Activated CD4-positive, alpha-beta memory T cell treated with anti-CD3 and anti-CD28 coated beads for 36 hours (primary cell): ENCODE measurements at regions not wholly inside any gene's neighbourhood (a gene's known extent, or its start where the extent isn't known, plus 50 kb on each side); places are given as distances from the start of the nearest gene placed in this dataset.

Experiments
- CTCF ChIA-PET: fragments of 350-600 bp; sonication (Branson Sonifier 250); formaldehyde crosslinking; loops from one replicate; lab custom pipeline; 2021; ENCODE audit warnings: antibody characterized with exemption, inconsistent platforms; lab: Charles Lee
- POLR2A ChIA-PET: fragments of 350-600 bp; sonication (Branson Sonifier 250); formaldehyde crosslinking; loops from one replicate; lab custom pipeline; 2021; ENCODE audit warnings: antibody characterized with exemption; lab: Charles Lee
- DNase-seq: peaks from one replicate; pipeline ENCODE4 v3.0.0-alpha.2; 2020
- H3K27ac Mint-ChIP-seq: one replicate; pipeline ENCODE4 v1.8.0; 2021; ENCODE audit warnings: mixed read lengths
- H3K27me3 Mint-ChIP-seq: one replicate; pipeline ENCODE4 v1.8.0; 2021; ENCODE audit warnings: mixed read lengths
- H3K36me3 Mint-ChIP-seq: one replicate; pipeline ENCODE4 v1.8.0; 2021; ENCODE audit warnings: mixed read lengths
- H3K4me1 Mint-ChIP-seq: one replicate; pipeline ENCODE4 v1.8.0; 2021; ENCODE audit warnings: low read depth, mixed read lengths
- H3K4me3 Mint-ChIP-seq: one replicate; pipeline ENCODE4 v1.8.0; 2021; ENCODE audit warnings: mild to moderate bottlenecking, mixed read lengths
- H3K9me3 Mint-ChIP-seq: one replicate; pipeline ENCODE4 v1.8.0; 2021; ENCODE audit warnings: mixed read lengths
- intact Hi-C: fragments of 100-400 bp; cut with micrococcal nuclease; formaldehyde crosslinking; loops from one replicate; pipeline ENCODE4 v1.15.1; 2023

- no peaks in the 10 kb centered on the region for H3K9me3 Mint-ChIP-seq
- intact Hi-C loops, result no loop called here
- no peaks in the 10 kb centered on the region for H3K27me3 Mint-ChIP-seq
- no peaks in the 10 kb centered on the region for H3K36me3 Mint-ChIP-seq
- CTCF ChIA-PET, result no interaction called here
- H3K4me3 Mint-ChIP-seq, result no peak overlapping the region
- DNase-seq, result no peak
- no peaks in the 10 kb centered on the region for H3K4me1 Mint-ChIP-seq
- no peak overlapping the region for H3K27ac Mint-ChIP-seq
- POLR2A ChIA-PET, result no interaction called here
Observed at GRCh38 chr10:128816726-128817125, 650.3 kb upstream of the MGMT start.

- Mint-ChIP-seq H3K4me3 (no peak overlapping the region), H3K27ac (no peak overlapping the region), H3K36me3 (no peaks in the 10 kb centered on the region), H3K27me3 (no peaks in the 10 kb centered on the region), H3K4me1 (no peaks in the 10 kb centered on the region), H3K9me3 (no peaks in the 10 kb centered on the region)
- ChIA-PET CTCF (no interaction called here), POLR2A (no interaction called here)
- intact Hi-C loops, result no loop called here
- no peak for DNase-seq
Observed at GRCh38 chr10:128817636-128818035, 649.4 kb upstream of the MGMT start.

DNA sequence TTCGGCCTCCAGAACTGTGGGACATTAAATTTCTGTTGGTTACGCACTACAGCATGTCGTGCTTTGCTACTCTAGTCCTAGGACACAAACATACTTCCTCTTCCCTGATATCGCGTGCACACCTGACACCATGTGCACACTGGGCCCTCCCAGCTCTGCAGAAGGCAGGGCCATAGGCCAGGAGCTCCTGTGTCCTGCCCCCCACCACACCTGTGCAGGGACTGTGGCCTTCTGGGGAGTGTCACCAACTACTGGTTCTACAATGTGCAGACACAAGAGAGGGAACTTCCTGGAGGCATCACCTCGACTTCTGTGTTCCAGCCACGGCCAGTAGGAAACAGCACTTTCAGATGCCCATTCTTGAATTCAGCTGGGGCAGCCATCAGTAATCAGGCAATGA, 646.4 kb upstream of the MGMT start:
- Mint-ChIP-seq H3K9me3 (no peaks in the 10 kb centered on the region), H3K4me1 (no peaks in the 10 kb centered on the region), H3K4me3 (no peak overlapping the region), H3K36me3 (no peaks in the 10 kb centered on the region), H3K27me3 (no peaks in the 10 kb centered on the region), H3K27ac (no peak overlapping the region)
- ChIA-PET POLR2A (no interaction called here), CTCF (no interaction called here)
- intact Hi-C loops, result no loop called here
- DNase-seq, result no peak

- ChIA-PET CTCF (no interaction called here), POLR2A (no interaction called here)
- H3K4me3 Mint-ChIP-seq, result no peak overlapping the region
- no peaks in the 10 kb centered on the region for H3K27me3 Mint-ChIP-seq
- no peaks in the 10 kb centered on the region for H3K36me3 Mint-ChIP-seq
- DNase-seq, result no peak
- no peaks in the 10 kb centered on the region for H3K9me3 Mint-ChIP-seq
- intact Hi-C loops, result no loop called here
- H3K27ac Mint-ChIP-seq, result no peak overlapping the region
- H3K4me1 Mint-ChIP-seq, result no peaks in the 10 kb centered on the region
Observed at GRCh38 chr10:128823201-128823600, 643.8 kb upstream of the MGMT start.

- intact Hi-C loops, result no loop called here
Observed at GRCh38 chr10:128825626-128826025, 641.4 kb upstream of the MGMT start.

DNA sequence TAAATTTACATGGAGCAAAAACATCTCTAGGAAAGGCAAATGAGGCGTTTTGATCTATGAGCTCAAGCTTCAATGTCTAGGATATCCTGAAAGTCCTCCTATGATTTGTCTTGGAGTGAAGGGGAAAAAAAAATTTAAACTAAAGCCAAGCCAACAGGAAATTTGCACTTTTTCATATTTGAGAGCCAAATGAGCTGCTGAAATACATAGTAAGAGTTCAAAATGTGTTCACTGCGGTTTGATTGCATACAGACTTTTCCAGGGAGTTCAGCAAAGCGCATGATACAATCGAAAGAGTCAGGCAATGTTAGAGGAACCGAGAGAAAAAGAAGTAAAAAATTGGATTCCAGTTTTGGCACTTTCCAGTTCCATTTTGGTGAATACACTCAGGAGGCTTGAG, 633.4 kb upstream of the MGMT start:
- ChIA-PET CTCF (no interaction called here), POLR2A (no interaction called here)
- DNase-seq, result no peak
- Mint-ChIP-seq H3K4me1 (no peaks in the 10 kb centered on the region), H3K9me3 (no peaks in the 10 kb centered on the region), H3K36me3 (no peaks in the 10 kb centered on the region), H3K27ac (no peak overlapping the region), H3K4me3 (no peak overlapping the region), H3K27me3 (no peaks in the 10 kb centered on the region)
- intact Hi-C loops, result no loop called here

More at GRCh38 chr10:128825626-128826025, 641.4 kb upstream of the MGMT start:
- Mint-ChIP-seq H3K27ac (no peak overlapping the region), H3K27me3 (no peaks in the 10 kb centered on the region), H3K4me1 (no peaks in the 10 kb centered on the region), H3K9me3 (no peaks in the 10 kb centered on the region), H3K4me3 (no peak overlapping the region), H3K36me3 (no peaks in the 10 kb centered on the region)
- POLR2A ChIA-PET, result no interaction called here
- no peak for DNase-seq
- CTCF ChIA-PET, result no interaction called here

DNA sequence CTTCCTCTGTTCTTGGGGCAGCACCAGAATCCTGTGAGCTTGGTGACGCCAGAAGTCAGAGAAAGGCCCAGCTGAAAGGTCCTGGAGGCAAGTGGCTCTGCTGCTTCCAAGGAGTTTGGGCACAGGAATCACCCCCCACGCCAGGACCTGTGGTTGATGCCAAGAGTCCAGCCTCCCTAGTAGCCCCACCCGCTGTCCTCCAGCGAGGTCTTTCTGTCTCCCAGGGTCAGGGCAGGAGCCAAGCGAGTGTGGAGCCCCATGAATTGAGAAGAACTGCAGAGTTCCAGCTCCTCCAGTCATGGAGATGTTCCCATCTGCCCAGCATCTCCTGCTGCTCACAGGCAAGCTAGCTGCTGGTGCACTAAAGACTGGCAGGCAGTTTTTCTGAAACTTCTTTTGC, 631.7 kb upstream of the MGMT start:
- no peak overlapping the region for H3K4me3 Mint-ChIP-seq
- no peaks in the 10 kb centered on the region for H3K4me1 Mint-ChIP-seq
- DNase-seq, result no peak
- ChIA-PET CTCF (no interaction called here), POLR2A (no interaction called here)
- H3K9me3 Mint-ChIP-seq, result no peaks in the 10 kb centered on the region
- H3K27ac Mint-ChIP-seq, result no peak overlapping the region
- no peaks in the 10 kb centered on the region for H3K27me3 Mint-ChIP-seq
- no peaks in the 10 kb centered on the region for H3K36me3 Mint-ChIP-seq
- intact Hi-C loops, result no loop called here

GRCh38 chr10:128837478-128837877, 629.6 kb upstream of the MGMT start:
- Mint-ChIP-seq H3K4me1 (no peaks in the 10 kb centered on the region), H3K27ac (no peak overlapping the region), H3K27me3 (peaks cover 2% of the 10 kb centered on the region), H3K36me3 (no peaks in the 10 kb centered on the region), H3K9me3 (no peaks in the 10 kb centered on the region), H3K4me3 (no peak overlapping the region)
- DNase-seq, result no peak
- CTCF ChIA-PET, result no interaction called here
- intact Hi-C loops, result no loop called here
- POLR2A ChIA-PET, result no interaction called here

GRCh38 chr10:128839134-128839533, 627.9 kb upstream of the MGMT start:
- Mint-ChIP-seq H3K4me1 (no peaks in the 10 kb centered on the region), H3K9me3 (no peaks in the 10 kb centered on the region), H3K4me3 (no peak overlapping the region), H3K27ac (no peak overlapping the region), H3K27me3 (peaks cover 2% of the 10 kb centered on the region), H3K36me3 (no peaks in the 10 kb centered on the region)
- CTCF ChIA-PET, result no interaction called here
- POLR2A ChIA-PET, result no interaction called here
- intact Hi-C loops, result no loop called here
- DNase-seq, result no peak

- intact Hi-C loops, result no loop called here
Observed at GRCh38 chr10:128839701-128840100, 627.3 kb upstream of the MGMT start.

GRCh38 chr10:128843972-128844371, 623.1 kb upstream of the MGMT start:
- ChIA-PET CTCF (no interaction called here), POLR2A (no interaction called here)
- Mint-ChIP-seq H3K9me3 (no peaks in the 10 kb centered on the region), H3K36me3 (no peaks in the 10 kb centered on the region), H3K4me1 (no peaks in the 10 kb centered on the region), H3K4me3 (no peak overlapping the region), H3K27ac (no peak overlapping the region), H3K27me3 (peaks cover 2% of the 10 kb centered on the region)
- no peak for DNase-seq
- intact Hi-C loops, result no loop called here

More at GRCh38 chr10:128839701-128840100, 627.3 kb upstream of the MGMT start:
- Mint-ChIP-seq H3K4me1 (no peaks in the 10 kb centered on the region), H3K27ac (no peak overlapping the region), H3K4me3 (no peak overlapping the region), H3K36me3 (no peaks in the 10 kb centered on the region), H3K9me3 (no peaks in the 10 kb centered on the region), H3K27me3 (peaks cover 2% of the 10 kb centered on the region)
- CTCF ChIA-PET, result no interaction called here
- POLR2A ChIA-PET, result no interaction called here
- DNase-seq, result no peak

DNA sequence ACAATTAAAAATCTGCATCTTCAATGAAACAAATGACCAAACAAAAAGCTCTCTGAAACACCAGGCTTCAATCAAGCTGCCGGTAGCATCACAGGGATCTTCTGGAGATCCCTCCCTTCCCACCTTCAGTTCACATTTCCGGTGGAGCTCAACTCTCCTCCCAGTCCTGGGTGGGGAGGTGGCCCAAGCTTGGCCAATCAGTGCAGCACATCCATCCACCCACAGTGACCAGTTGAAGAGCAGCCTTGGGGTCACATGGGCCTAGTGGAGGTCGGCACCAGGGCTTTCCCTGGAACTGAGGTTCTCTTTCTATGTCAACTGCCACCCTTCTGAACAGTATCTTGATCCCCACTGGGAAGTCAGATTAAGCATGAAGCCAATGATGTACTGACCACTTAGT, 620.1 kb upstream of the MGMT start:
- H3K9me3 Mint-ChIP-seq, result no peaks in the 10 kb centered on the region
- DNase-seq, result no peak
- H3K27me3 Mint-ChIP-seq, result peaks cover 2% of the 10 kb centered on the region
- H3K36me3 Mint-ChIP-seq, result no peaks in the 10 kb centered on the region
- intact Hi-C loops, result no loop called here
- CTCF ChIA-PET, result no interaction called here
- H3K4me3 Mint-ChIP-seq, result no peak overlapping the region
- no peaks in the 10 kb centered on the region for H3K4me1 Mint-ChIP-seq
- no peak overlapping the region for H3K27ac Mint-ChIP-seq
- POLR2A ChIA-PET, result no interaction called here

DNA sequence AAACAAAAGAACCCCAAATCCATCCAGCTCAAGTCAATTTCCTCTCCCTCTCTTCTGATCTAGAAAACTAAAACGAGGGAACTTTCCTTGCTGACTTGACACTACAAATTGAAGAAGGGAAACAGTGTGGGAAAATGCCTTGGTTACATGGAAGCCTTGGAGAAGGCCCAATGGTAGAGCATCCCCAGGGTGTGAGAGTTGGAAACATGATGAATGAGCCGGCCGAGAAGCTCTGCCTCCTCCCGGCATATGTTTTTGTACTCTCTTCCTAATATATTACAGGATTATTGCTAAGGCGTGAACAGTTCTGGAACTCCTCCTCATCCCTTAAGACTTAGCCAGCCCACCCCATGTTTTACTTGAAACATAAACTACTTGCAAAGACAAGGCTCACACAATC, 618.2 kb upstream of the MGMT start:
- Mint-ChIP-seq H3K36me3 (no peaks in the 10 kb centered on the region), H3K27me3 (no peaks in the 10 kb centered on the region), H3K4me1 (no peaks in the 10 kb centered on the region), H3K4me3 (no peak overlapping the region), H3K9me3 (no peaks in the 10 kb centered on the region), H3K27ac (no peak overlapping the region)
- intact Hi-C loops, result no loop called here
- POLR2A ChIA-PET, result no interaction called here
- CTCF ChIA-PET, result no interaction called here
- no peak for DNase-seq

GRCh38 chr10:128850647-128851046, 616.4 kb upstream of the MGMT start:
- DNase-seq, result no peak
- H3K9me3 Mint-ChIP-seq, result no peaks in the 10 kb centered on the region
- H3K27me3 Mint-ChIP-seq, result no peaks in the 10 kb centered on the region
- no peaks in the 10 kb centered on the region for H3K4me1 Mint-ChIP-seq
- H3K36me3 Mint-ChIP-seq, result no peaks in the 10 kb centered on the region
- intact Hi-C loops, result no loop called here
- H3K27ac Mint-ChIP-seq, result no peak overlapping the region
- no peak overlapping the region for H3K4me3 Mint-ChIP-seq
- ChIA-PET CTCF (interaction anchor here (1.0 kb wide), 1 partner anchor 10 kb away, joined by 3 read pairs; no protein-coding TSS in a partner anchor), POLR2A (no interaction called here)
